A549 (cell line): ENCODE measurements at regions not wholly inside any gene's neighbourhood (a gene's known extent, or its start where the extent isn't known, plus 50 kb on each side); places are given as distances from the start of the nearest gene placed in this dataset.

Source experiments
- ATAC-seq, 2 experiments: fragments of 200-7000 bp in 1 of 2; fragments of >200 bp in 1 of 2; cut with Nextera tagmentation in 1 of 2; cut with Tn5 transposase in 1 of 2; 3 replicates each; pipeline versions ENCODE4 v1.8.0 to v1.9.1; 2018 to 2020; ENCODE audit warnings: mild to moderate bottlenecking in 1 of 2, moderate library complexity in 1 of 2
- CTCF ChIA-PET: fragments of 300-600 bp; sonication (Branson Sonifier 250); formaldehyde crosslinking; extraction: SDS; loops from one replicate; lab custom pipeline; 2021; ENCODE audit warnings: antibody characterized with exemption, inconsistent platforms; lab: Yijun Ruan, JAX
- POLR2A ChIA-PET: fragments of 350-600 bp; formaldehyde crosslinking; extraction: SDS; loops from one replicate; lab custom pipeline; 2021; ENCODE audit warnings: antibody characterized with exemption, inconsistent platforms; lab: Yijun Ruan, JAX
- DNase-seq, 2 experiments: peaks; one replicate each; pipeline versions ENCODE4 v3.0.0 to v3.0.0-alpha.2; 2011 to 2016; ENCODE audit warnings: low read depth in 1 of 2, low spot score in 1 of 2
- FAIRE-seq: peaks from 2 replicates; lab custom pipeline; 2011; peaks lifted over from hg19 to GRCh38; lab: Jason Lieb, UNC
- H3K27ac ChIP-seq, 2 experiments: fragments of >200 bp; sonication (Bioruptor Twin); formaldehyde crosslinking; 3 replicates each; pipeline ENCODE4 v1.5.1; 2016 to 2017
- H3K4me1 ChIP-seq: fragments of >200 bp; sonication (Bioruptor Twin); formaldehyde crosslinking; 3 replicates; pipeline ENCODE4 v1.6.1; 2016
- H3K4me2 ChIP-seq: fragments of >200 bp; sonication (Bioruptor Twin); formaldehyde crosslinking; 3 replicates; pipeline ENCODE4 v1.6.1; 2016
- H3K4me3 ChIP-seq: fragments of >200 bp; sonication (Bioruptor Twin); formaldehyde crosslinking; 3 replicates; pipeline ENCODE4 v1.5.1; 2016
- H3K9me3 ChIP-seq: fragments of >200 bp; sonication (Bioruptor Twin); formaldehyde crosslinking; 3 replicates; pipeline ENCODE4 v1.6.1; 2016
- ATOH8 ChIP-seq: fragments of 250-450 bp; sonication (Bioruptor Pico); IDR thresholded peaks from 2 replicates; pipeline ENCODE4 v1.5.0; 2020; ENCODE audit warnings: low read depth, mild to moderate bottlenecking, moderate library complexity
- CBX2 ChIP-seq: fragments of 200-600 bp; sonication (generic); IDR thresholded peaks from 2 replicates; pipeline ENCODE4 v1.6.1; 2016; ENCODE audit warnings: low read depth, mild to moderate bottlenecking, borderline replicate concordance
- CBX8 ChIP-seq: fragments of 200-600 bp; sonication (generic); IDR thresholded peaks from 2 replicates; pipeline ENCODE4 v1.6.1; 2016
- CEBPB ChIP-seq, 2 experiments: fragments of >200 bp in 1 of 2; sonication (Bioruptor Twin) in 1 of 2; formaldehyde crosslinking in 1 of 2; IDR thresholded peaks; 2 replicates each; pipeline ENCODE4 v1.6.1; 2012 to 2016
- CHD4 ChIP-seq: fragments of 200-600 bp; sonication (generic); IDR thresholded peaks from 2 replicates; pipeline ENCODE4 v1.6.1; 2016; ENCODE audit warnings: antibody characterized with exemption, mild to moderate bottlenecking, borderline replicate concordance
- CTCF ChIP-seq: fragments of >200 bp; sonication (Bioruptor Twin); formaldehyde crosslinking; IDR thresholded peaks from 3 replicates; pipeline ENCODE4 v1.5.1; 2016
- EHF ChIP-seq: fragments of 250-450 bp; sonication (Bioruptor Pico); IDR thresholded peaks from 2 replicates; pipeline ENCODE4 v1.5.0; 2020; ENCODE audit warnings: mild to moderate bottlenecking
- ELK1 ChIP-seq: fragments of 150-350 bp; IDR thresholded peaks from 2 replicates; pipeline ENCODE4 v1.6.1; 2014; ENCODE audit warnings: low read depth, mild to moderate bottlenecking, low read length
- GATA3 ChIP-seq: IDR thresholded peaks from 2 replicates; pipeline ENCODE4 v1.6.1; 2012; ENCODE audit warnings: borderline replicate concordance
- HES2 ChIP-seq: fragments of >200 bp; sonication (Bioruptor Twin); formaldehyde crosslinking; IDR thresholded peaks from 2 replicates; pipeline ENCODE4 v1.6.1; 2016
- HEYL ChIP-seq: fragments of 250-450 bp; sonication (Bioruptor Pico); IDR thresholded peaks from 2 replicates; pipeline ENCODE4 v1.8.0; 2021; ENCODE audit warnings: mild to moderate bottlenecking, moderate library complexity
- HOXA7 ChIP-seq: fragments of 250-450 bp; sonication (Bioruptor Pico); IDR thresholded peaks from 2 replicates; pipeline ENCODE4 v1.5.0; 2020; ENCODE audit warnings: mild to moderate bottlenecking, moderate library complexity
- HOXB13 ChIP-seq: fragments of 250-450 bp; sonication (Bioruptor Pico); IDR thresholded peaks from 2 replicates; pipeline ENCODE4 v1.5.0; 2020; ENCODE audit warnings: low read depth, mild to moderate bottlenecking, moderate library complexity
- HOXB5 ChIP-seq: fragments of 250-450 bp; sonication (Bioruptor Pico); IDR thresholded peaks from 2 replicates; pipeline ENCODE4 v1.5.0; 2020; ENCODE audit warnings: mild to moderate bottlenecking, moderate library complexity
- JUN ChIP-seq, 2 experiments: fragments of >200 bp; sonication (Bioruptor Twin); formaldehyde crosslinking; IDR thresholded peaks; 2 replicates in 1 of 2; 3 replicates in 1 of 2; pipeline ENCODE4 v1.6.1; 2016 to 2017
- JUNB ChIP-seq: fragments of >200 bp; sonication (Bioruptor Twin); formaldehyde crosslinking; IDR thresholded peaks from 2 replicates; pipeline ENCODE4 v1.6.1; 2016
- KDM5A ChIP-seq: fragments of 200-600 bp; sonication (generic); IDR thresholded peaks from 2 replicates; pipeline ENCODE4 v1.6.1; 2016; ENCODE audit warnings: antibody characterized with exemption, mild to moderate bottlenecking
- MAZ ChIP-seq: fragments of 150-350 bp; IDR thresholded peaks from 2 replicates; pipeline ENCODE4 v1.6.1; 2014; ENCODE audit warnings: antibody characterized with exemption, low read depth, low read length, borderline replicate concordance
- NPAS2 ChIP-seq: fragments of 250-450 bp; sonication (Bioruptor Pico); IDR thresholded peaks from 2 replicates; pipeline ENCODE4 v1.8.0; 2022; ENCODE audit warnings: mild to moderate bottlenecking, moderate library complexity, borderline replicate concordance
- RAD21 ChIP-seq, 2 experiments: fragments of >200 bp in 1 of 2; sonication (Bioruptor Twin) in 1 of 2; formaldehyde crosslinking in 1 of 2; IDR thresholded peaks in 1 of 2; conservative IDR thresholded peaks in 1 of 2; 2 replicates in 1 of 2; 3 replicates in 1 of 2; pipeline ENCODE4 v1.6.1; 2012 to 2018; ENCODE audit warnings: inconsistent platforms in 1 of 2
- RFX5 ChIP-seq: fragments of 450-650 bp; IDR thresholded peaks from 2 replicates; pipeline ENCODE4 v1.7.1; 2014; ENCODE audit warnings: antibody characterized with exemption, mild to moderate bottlenecking, moderate library complexity
- TP53 ChIP-seq: fragments of 250-450 bp; sonication (Bioruptor Pico); IDR thresholded peaks from 2 replicates; pipeline ENCODE4 v1.5.0; 2021; ENCODE audit warnings: mild to moderate bottlenecking, moderate library complexity
- ZFP36 ChIP-seq: fragments of 450-650 bp; IDR thresholded peaks from 2 replicates; pipeline ENCODE4 v1.6.1; 2014; ENCODE audit warnings: borderline replicate concordance; ENCODE audit not compliant: partially characterized antibody
- ZSCAN20 ChIP-seq: fragments of 250-450 bp; sonication (Bioruptor Pico); IDR thresholded peaks from 2 replicates; pipeline ENCODE4 v1.8.0; 2022; ENCODE audit warnings: mild to moderate bottlenecking, moderate library complexity
- WGBS: methylation state at CpG from one replicate; pipeline ENCODE4 v1.1.6; 2017; ENCODE audit errors: missing lambda C conversion rate; 5-methylcytosine and 5-hydroxymethylcytosine counted together

DNA sequence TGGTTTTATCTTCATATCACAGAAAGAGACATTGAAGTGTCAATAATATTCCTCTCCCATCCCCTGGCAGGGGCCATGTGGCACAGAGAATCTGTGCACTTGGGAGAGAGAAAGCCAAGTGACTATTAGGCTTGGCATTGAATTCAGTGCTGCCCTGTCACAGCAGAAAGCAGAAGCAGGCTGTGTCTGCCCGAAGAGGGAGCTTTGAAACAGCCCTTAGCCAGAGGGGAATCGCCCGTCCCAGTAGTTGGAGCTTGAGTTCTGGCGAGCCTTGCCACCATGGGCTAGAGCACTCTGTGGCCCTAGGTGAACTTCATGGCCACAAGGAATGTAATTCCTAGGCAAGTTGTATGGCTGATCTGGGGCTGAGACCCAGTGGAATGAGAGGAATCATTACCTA, 282.5 kb upstream of the PCDH10 start:
- H3K4me3 ChIP-seq, result no peak overlapping the region
- H3K9me3 ChIP-seq, result no peaks in the 10 kb centered on the region
- DNase-seq, result no peak
- WGBS, result 36% methylated on average over 4 of the region's 4 CpGs
- H3K4me2 ChIP-seq, result no peak overlapping the region
- no peak overlapping the region for H3K27ac ChIP-seq
- FAIRE-seq, result no peak
- ChIA-PET POLR2A (no interaction called here), CTCF (no interaction called here)
- TF ChIP-seq HOXB5 (CRISPR knock-in tag) (no peak), NPAS2 (CRISPR knock-in tag) (no peak), ATOH8 (CRISPR knock-in tag) (no peak), CEBPB (IDR thresholded peaks at IDR 0.05) (no peak), HOXB13 (CRISPR knock-in tag) (no peak), KDM5A (no peak), HEYL (no peak), CBX2 (no peak), RAD21 (conservative IDR thresholded peaks at IDR 0.05 in 1 of 2, IDR thresholded peaks at IDR 0.05 in 1 of 2) (no peak), MAZ (no peak), JUNB (no peak), CBX8 (no peak), GATA3 (no peak), CTCF (no peak), HOXA7 (no peak), JUN (IDR thresholded peaks at IDR 0.05) (no peak), RFX5 (no peak), ZFP36 (no peak), EHF (CRISPR knock-in tag) (no peak), CHD4 (no peak)
- no peak for ATAC-seq
- H3K4me1 ChIP-seq, result no peaks in the 10 kb centered on the region

GRCh38 chr4:132893787-132894186, 255.3 kb upstream of the PCDH10 start:
- POLR2A ChIA-PET, result no interaction called here
- CTCF ChIA-PET, result interaction anchor here (0.5 to 0.6 kb wide), 2 partner anchors 239 to 369 kb away, joined by 3 read pairs; no protein-coding TSS in a partner anchor
- no peak for ATAC-seq
- Histone ChIP-seq H3K4me2 (no peak overlapping the region), H3K4me3 (no peak overlapping the region), H3K4me1 (no peaks in the 10 kb centered on the region), H3K9me3 (no peaks in the 10 kb centered on the region), H3K27ac (no peak overlapping the region)
- no peak for FAIRE-seq
- 0% methylated on average over 3 of the region's 3 CpGs for WGBS
- DNase-seq, result no peak
- TF ChIP-seq ZSCAN20 (CRISPR knock-in tag) (no peak), CEBPB (IDR thresholded peaks at IDR 0.05) (no peak), ELK1 (no peak), GATA3 (no peak), TP53 (CRISPR knock-in tag) (no peak), HES2 (no peak)
